ENCODE measurements at regions not wholly inside any gene's neighbourhood (a gene's known extent, or its start where the extent isn't known, plus 50 kb on each side); places are given as distances from the start of the nearest gene placed in this dataset.

DNA sequence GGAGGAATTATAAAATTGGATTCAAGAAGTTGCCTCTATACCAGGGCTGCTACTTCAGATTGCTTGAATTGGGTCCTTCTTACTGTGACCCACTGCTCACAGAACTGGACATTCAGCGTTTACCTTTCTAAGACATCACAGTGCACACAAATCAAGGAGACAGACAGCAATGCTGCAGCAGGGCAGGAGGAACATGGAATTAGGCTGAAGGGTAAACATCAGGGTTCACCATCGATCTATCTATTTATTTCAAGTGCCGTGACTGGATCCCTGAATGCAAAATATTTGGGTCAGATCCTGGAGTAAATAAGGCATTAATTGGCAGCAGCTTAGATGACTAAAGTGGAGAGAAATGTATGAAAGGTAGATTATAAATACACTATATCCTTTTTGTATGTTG, 76.9 kb upstream of the HMGA2 start:
- ChIA-PET POLR2A (ENCODE audit: low non-redundant PET) (no interaction called here), CTCF (no interaction called here)
- BruUV-seq (replicated peaks) = no TSS peak
- no peak for DNase-seq (ENCODE audit: low spot score)
- no peak overlapping the region for H3K4me3 ChIP-seq (ENCODE audit: low read depth, low read length, poor library complexity, severe bottlenecking)
- H3K4me1 ChIP-seq (ENCODE audit: insufficient read depth, low read length, poor library complexity, severe bottlenecking) = peaks cover 6% of the 10 kb centered on the region
- H3K9me3 ChIP-seq (ENCODE audit: low read depth, low read length, poor library complexity, severe bottlenecking) = no peaks in the 10 kb centered on the region
- H3K27me3 ChIP-seq (replicated peaks; ENCODE audit: insufficient read depth, low read depth, low read length, poor library complexity) = no peaks in the 10 kb centered on the region
- no peak for TF ChIP-seq EZH2 (IDR thresholded peaks at IDR 0.05; ENCODE audit: borderline replicate concordance, low read depth, low read length, poor library complexity, severe bottlenecking)
- TF ChIP-seq, protein P1, sequence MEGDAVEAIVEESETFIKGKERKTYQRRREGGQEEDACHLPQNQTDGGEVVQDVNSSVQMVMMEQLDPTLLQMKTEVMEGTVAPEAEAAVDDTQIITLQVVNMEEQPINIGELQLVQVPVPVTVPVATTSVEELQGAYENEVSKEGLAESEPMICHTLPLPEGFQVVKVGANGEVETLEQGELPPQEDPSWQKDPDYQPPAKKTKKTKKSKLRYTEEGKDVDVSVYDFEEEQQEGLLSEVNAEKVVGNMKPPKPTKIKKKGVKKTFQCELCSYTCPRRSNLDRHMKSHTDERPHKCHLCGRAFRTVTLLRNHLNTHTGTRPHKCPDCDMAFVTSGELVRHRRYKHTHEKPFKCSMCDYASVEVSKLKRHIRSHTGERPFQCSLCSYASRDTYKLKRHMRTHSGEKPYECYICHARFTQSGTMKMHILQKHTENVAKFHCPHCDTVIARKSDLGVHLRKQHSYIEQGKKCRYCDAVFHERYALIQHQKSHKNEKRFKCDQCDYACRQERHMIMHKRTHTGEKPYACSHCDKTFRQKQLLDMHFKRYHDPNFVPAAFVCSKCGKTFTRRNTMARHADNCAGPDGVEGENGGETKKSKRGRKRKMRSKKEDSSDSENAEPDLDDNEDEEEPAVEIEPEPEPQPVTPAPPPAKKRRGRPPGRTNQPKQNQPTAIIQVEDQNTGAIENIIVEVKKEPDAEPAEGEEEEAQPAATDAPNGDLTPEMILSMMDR (conservative IDR thresholded peaks at IDR 0.05; ENCODE audit: low read depth, low read length) = no peak
- intact Hi-C loops (cut with micrococcal nuclease; ENCODE audit: unreplicated experiment) = no loop called here
- H3K27ac ChIP-seq (ENCODE audit: low read depth, low read length, poor library complexity, severe bottlenecking) = no peak overlapping the region
- no peaks in the 10 kb centered on the region for H3K36me3 ChIP-seq (ENCODE audit: insufficient read depth, low read length, poor library complexity, severe bottlenecking)

DNA sequence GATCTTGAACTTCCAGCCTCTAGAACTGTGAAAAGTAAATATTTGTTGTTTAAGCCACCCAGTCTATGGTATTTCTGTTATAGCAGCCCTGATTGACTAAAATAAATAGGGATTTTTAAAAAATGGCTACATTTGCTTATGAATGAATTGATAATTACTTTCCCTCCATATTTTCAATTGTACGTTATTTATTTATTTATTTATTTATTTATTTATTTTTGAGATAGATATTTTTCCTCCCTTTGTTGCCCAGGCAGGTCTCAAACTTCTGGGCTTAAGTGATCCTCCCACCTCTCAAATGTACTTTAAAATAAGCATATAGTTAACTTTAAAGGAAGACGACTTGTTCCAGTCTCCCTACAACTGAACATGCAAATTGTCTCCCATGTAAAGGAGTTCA, 76.0 kb upstream of the HMGA2 start:
- Histone ChIP-seq H3K9me3 (ENCODE audit: low read depth, low read length, poor library complexity, severe bottlenecking) (no peaks in the 10 kb centered on the region), H3K27me3 (replicated peaks; ENCODE audit: insufficient read depth, low read depth, low read length, poor library complexity) (no peaks in the 10 kb centered on the region), H3K27ac (ENCODE audit: low read depth, low read length, poor library complexity, severe bottlenecking) (no peak overlapping the region), H3K4me1 (ENCODE audit: insufficient read depth, low read length, poor library complexity, severe bottlenecking) (no peaks in the 10 kb centered on the region), H3K4me3 (ENCODE audit: low read depth, low read length, poor library complexity, severe bottlenecking) (no peak overlapping the region), H3K36me3 (ENCODE audit: insufficient read depth, low read length, poor library complexity, severe bottlenecking) (no peaks in the 10 kb centered on the region)
- DNase-seq (ENCODE audit: low spot score) = no peak
- BruUV-seq (replicated peaks) = no TSS peak
- intact Hi-C loops (cut with micrococcal nuclease; ENCODE audit: unreplicated experiment) = no loop called here
- TF ChIP-seq, protein P1 (conservative IDR thresholded peaks at IDR 0.05; ENCODE audit: low read depth, low read length) = no peak
- no peak for TF ChIP-seq EZH2 (IDR thresholded peaks at IDR 0.05; ENCODE audit: borderline replicate concordance, low read depth, low read length, poor library complexity, severe bottlenecking)
- CTCF ChIA-PET = no interaction called here
- POLR2A ChIA-PET (ENCODE audit: low non-redundant PET) = no interaction called here

DNA sequence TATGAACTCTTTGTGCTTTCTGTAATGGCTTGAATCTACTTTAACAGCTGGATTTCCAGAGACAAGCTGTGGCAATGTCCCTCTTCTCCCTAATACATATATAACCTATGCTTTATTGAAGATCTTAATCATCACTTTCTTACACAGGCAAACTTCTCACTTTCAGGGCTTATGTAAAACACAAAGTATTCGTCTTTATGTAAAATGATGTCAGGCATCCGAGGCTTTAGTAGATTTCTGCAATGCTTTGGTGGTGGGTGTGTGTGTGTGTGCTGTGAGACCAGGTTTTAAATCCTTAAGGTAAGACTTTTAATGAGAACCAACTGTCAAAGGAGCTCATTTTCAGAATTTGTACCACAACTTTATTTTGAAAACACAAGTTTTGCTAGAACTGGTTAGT, 70.0 kb upstream of the HMGA2 start:
- Histone ChIP-seq H3K4me1 (ENCODE audit: insufficient read depth, low read length, poor library complexity, severe bottlenecking) (no peaks in the 10 kb centered on the region), H3K4me3 (ENCODE audit: low read depth, low read length, poor library complexity, severe bottlenecking) (no peak overlapping the region), H3K36me3 (ENCODE audit: insufficient read depth, low read length, poor library complexity, severe bottlenecking) (no peaks in the 10 kb centered on the region), H3K27me3 (replicated peaks; ENCODE audit: insufficient read depth, low read depth, low read length, poor library complexity) (no peaks in the 10 kb centered on the region), H3K27ac (ENCODE audit: low read depth, low read length, poor library complexity, severe bottlenecking) (no peak overlapping the region), H3K9me3 (ENCODE audit: low read depth, low read length, poor library complexity, severe bottlenecking) (no peaks in the 10 kb centered on the region)
- ChIA-PET POLR2A (ENCODE audit: low non-redundant PET) (interaction anchor here (0.6 kb wide), 1 partner anchor 26 kb away, joined by 3 read pairs; no protein-coding TSS in a partner anchor), CTCF (no interaction called here)
- DNase-seq (ENCODE audit: low spot score) = no peak
- TF ChIP-seq, protein P1 (conservative IDR thresholded peaks at IDR 0.05; ENCODE audit: low read depth, low read length) = no peak
- no peak for TF ChIP-seq EZH2 (IDR thresholded peaks at IDR 0.05; ENCODE audit: borderline replicate concordance, low read depth, low read length, poor library complexity, severe bottlenecking)
- no TSS peak for BruUV-seq (replicated peaks)
- intact Hi-C loops (cut with micrococcal nuclease; ENCODE audit: unreplicated experiment) = no loop called here
